K562 (cell line): ENCODE measurements at regions not wholly inside any gene's neighbourhood (a gene's known extent, or its start where the extent isn't known, plus 50 kb on each side); places are given as distances from the start of the nearest gene placed in this dataset.

ENCODE experiments used
- ATAC-seq: fragments of 200-7000 bp; cut with Tn5 transposase; 3 replicates; pipeline ENCODE4 v1.9.1; 2020; ENCODE audit warnings: moderate library complexity
- BruUV-seq: library from RNA; stranded (reverse); fragments of 400-500 nt; replicated peaks from 2 replicates; lab custom pipeline; 2021; lab: Mats Ljungman, UMichigan
- CTCF ChIA-PET: fragments of 300-600 bp; formaldehyde crosslinking; extraction: SDS; loops from one replicate; lab custom pipeline; 2021; ENCODE audit warnings: low intra/inter-chr PET ratio; lab: Yijun Ruan, JAX
- POLR2A ChIA-PET: fragments of 300-600, 350-650 bp; sonication (Branson Sonifier 250); formaldehyde crosslinking; extraction: SDS; loops from one replicate; lab custom pipeline; 2021; ENCODE audit warnings: antibody characterized with exemption, inconsistent platforms; lab: Yijun Ruan, JAX
- DNase-seq, 4 experiments: peaks; one replicate each; pipeline versions ENCODE4 v3.0.0 to v3.0.0-alpha.2; 2011 to 2018; ENCODE audit warnings: low spot score in 3 of 4, mixed read lengths in 3 of 4; ENCODE audit errors: extremely low read depth in 1 of 4
- FAIRE-seq: peaks from 2 replicates; lab custom pipeline; 2011; peaks lifted over from hg19 to GRCh38; lab: Jason Lieb, UNC
- H2AFZ ChIP-seq: 2 replicates; pipeline ENCODE4 v1.6.0; 2011; ENCODE audit warnings: low read depth, low read length, control low read depth, inconsistent platforms
- H3K27ac ChIP-seq: fragments of 200-600 bp; 3 replicates; pipeline ENCODE4 v1.8.0; 2011; ENCODE audit warnings: low read depth, mild to moderate bottlenecking, control low read depth, inconsistent platforms, low read length, moderate library complexity, mixed read lengths; ENCODE audit errors: extremely low read depth
- H3K27me3 ChIP-seq, 2 experiments: fragments of 300-600 bp in 1 of 2; 2 replicates in 1 of 2; 3 replicates in 1 of 2; pipeline versions ENCODE4 v1.6.0 to v1.8.0; 2011; ENCODE audit warnings: inconsistent platforms in 2 of 2, low read length in 2 of 2, mild to moderate bottlenecking in 1 of 2, mixed read lengths in 1 of 2, moderate library complexity in 1 of 2; ENCODE audit not compliant: control insufficient read depth in 2 of 2, insufficient read depth in 2 of 2
- H3K36me3 ChIP-seq: fragments of 300-600 bp; 3 replicates; pipeline ENCODE4 v1.8.0; 2011; ENCODE audit warnings: mild to moderate bottlenecking, low read length, inconsistent platforms; ENCODE audit not compliant: control insufficient read depth, insufficient read depth
- H3K4me1 ChIP-seq, 2 experiments: fragments of 200-600 bp in 1 of 2; replicated peaks in 1 of 2; 2 replicates in 1 of 2; 3 replicates in 1 of 2; pipeline versions ENCODE4 v1.5.1 to v1.8.0; 2011; ENCODE audit warnings: inconsistent platforms in 2 of 2, low read length in 2 of 2, mild to moderate bottlenecking in 1 of 2, mixed read lengths in 1 of 2, moderate library complexity in 1 of 2; ENCODE audit not compliant: control insufficient read depth in 2 of 2, insufficient read depth in 2 of 2
- H3K4me2 ChIP-seq: 2 replicates; pipeline ENCODE4 v1.6.1; 2011; ENCODE audit warnings: low read length, control low read depth, inconsistent platforms, mixed read lengths; ENCODE audit not compliant: insufficient read depth
- H3K4me3 ChIP-seq: fragments of 200-600 bp; sonication (generic), shearing (Covaris generic); 2 replicates; pipeline ENCODE4 v1.5.1; 2016; ENCODE audit warnings: control low read depth, inconsistent platforms
- H3K79me2 ChIP-seq: fragments of 200-600 bp; 3 replicates; pipeline ENCODE4 v1.8.0; 2011; ENCODE audit warnings: low read length, inconsistent platforms; ENCODE audit not compliant: control insufficient read depth, insufficient read depth
- H3K9ac ChIP-seq, 2 experiments: 2 replicates each; pipeline versions ENCODE4 v1.6.0 to v1.6.1; 2011; ENCODE audit warnings: low read depth in 2 of 2, low read length in 2 of 2, control low read depth in 1 of 2, inconsistent platforms in 1 of 2, mild to moderate bottlenecking in 1 of 2, mixed read lengths in 1 of 2; ENCODE audit not compliant: insufficient read depth in 1 of 2
- H3K9me1 ChIP-seq: one replicate; pipeline ENCODE4 v1.6.0; 2011; ENCODE audit warnings: inconsistent platforms, mild to moderate bottlenecking, low read length, moderate library complexity; ENCODE audit not compliant: control insufficient read depth, insufficient read depth
- H3K9me3 ChIP-seq: replicated peaks from 2 replicates; pipeline ENCODE4 v1.5.1; 2011; ENCODE audit warnings: low read depth, low read length, inconsistent platforms; ENCODE audit not compliant: control insufficient read depth, insufficient read depth
- H4K20me1 ChIP-seq: replicated peaks from 2 replicates; pipeline ENCODE4 v1.6.1; 2011; ENCODE audit warnings: low read length, inconsistent platforms, mixed read lengths; ENCODE audit not compliant: control insufficient read depth, insufficient read depth
- CBFA2T3 ChIP-seq: fragments of 450-650 bp; IDR thresholded peaks from 2 replicates; pipeline ENCODE4 v1.6.1; 2017
- HBP1 ChIP-seq: fragments of 450-650 bp; formaldehyde crosslinking; IDR thresholded peaks from 2 replicates; pipeline ENCODE4 v1.4.0; 2022; ENCODE audit warnings: missing genetic modification characterization
- HNRNPK ChIP-seq: fragments of 200-400 bp; formaldehyde crosslinking; IDR thresholded peaks from one replicate; pipeline ENCODE4 v1.6.1; 2018; ENCODE audit warnings: mild to moderate bottlenecking, low read depth, low read length; ENCODE audit not compliant: poor library complexity, severe bottlenecking
- POLR2AphosphoS2 ChIP-seq: IDR thresholded peaks from 2 replicates; pipeline ENCODE4 v1.6.1; 2012; ENCODE audit warnings: low read length, improper control_type of control experiment
- SNRNP70 ChIP-seq: fragments of 200-400 bp; formaldehyde crosslinking; optimal IDR thresholded peaks from 2 replicates; pipeline ENCODE3; 2017; ENCODE audit warnings: low read depth, low read length
- SP2 ChIP-seq: IDR thresholded peaks from 2 replicates; pipeline ENCODE4 v1.6.1; 2011; ENCODE audit warnings: mild to moderate bottlenecking, low read depth, low read length, moderate library complexity; ENCODE audit not compliant: poor library complexity, severe bottlenecking; ENCODE audit errors: extremely low read depth
- ZNF639 ChIP-seq, 2 experiments: fragments of 200-800 bp in 1 of 2; sonication (Bioruptor generic) in 1 of 2; sonication (generic) in 1 of 2; formaldehyde crosslinking in 1 of 2; IDR thresholded peaks in 1 of 2; conservative IDR thresholded peaks in 1 of 2; 2 replicates each; pipeline versions ENCODE4 v1.5.0 to v1.6.1; 2016 to 2020; ENCODE audit warnings: missing compliant biosample characterization in 1 of 2, missing genetic modification characterization in 1 of 2, missing genetic modification reagents in 1 of 2
- ZNF655 ChIP-seq: fragments of 250-450 bp; sonication (Bioruptor Pico); IDR thresholded peaks from 2 replicates; pipeline ENCODE4 v1.5.0; 2021
- WGBS: fragments of 100-300 bp; shearing (Covaris generic); methylation state at CpG from one replicate; pipeline ENCODE4 v1.1.6; 2016; ENCODE audit warnings: low coverage, mixed read lengths; ENCODE audit not compliant: insufficient coverage; ENCODE audit errors: missing lambda C conversion rate; 5-methylcytosine and 5-hydroxymethylcytosine counted together
- in situ Hi-C: fragments of 300-500 bp; cut with MboI; formaldehyde crosslinking; loops from 4 replicates; pipeline ENCODE4 v1.15.0; 2018; ENCODE audit warnings: inconsistent platforms, mixed read lengths
- intact Hi-C: fragments of 100-400 bp; cut with micrococcal nuclease; formaldehyde crosslinking; loops from 2 replicates; pipeline ENCODE4 v1.14.2; 2022
- TF ChIP-seq, protein P1 (sequence below): fragments of 200-800 bp; sonication (Bioruptor generic); IDR thresholded peaks from 2 replicates; pipeline ENCODE4 v1.6.1; 2016; ENCODE audit warnings: missing genetic modification characterization, missing compliant biosample characterization
- TF ChIP-seq, protein P2 (sequence below): sonication (generic); formaldehyde crosslinking; IDR thresholded peaks from 2 replicates; pipeline ENCODE4 v1.8.0; 2022; ENCODE audit warnings: missing genetic modification reagents, mild to moderate bottlenecking, borderline replicate concordance

- no peaks in the 10 kb centered on the region for H3K79me2 ChIP-seq
- intact Hi-C loops (no loop called here), in situ Hi-C loops (no loop called here)
- H3K9me1 ChIP-seq = no peaks in the 10 kb centered on the region
- no peak overlapping the region for H2AFZ ChIP-seq
- no peak for FAIRE-seq
- no TSS peak for BruUV-seq
- no peak overlapping the region for H3K4me3 ChIP-seq
- no peak for DNase-seq
- H3K36me3 ChIP-seq = no peaks in the 10 kb centered on the region
- peaks cover 0 to 4% of the 10 kb centered on the region in 2 experiments; a peak in 1 of 5 replicates for H3K4me1 ChIP-seq
- 92% methylated on average over 5 of the region's 5 CpGs for WGBS
- H3K9ac ChIP-seq = no peak overlapping the region
- no peak overlapping the region for H3K4me2 ChIP-seq
- H3K27me3 ChIP-seq = no peaks in the 10 kb centered on the region
- ChIA-PET POLR2A (interaction anchor here (1.0 kb wide), 1 partner anchor 15 kb away, joined by 3 read pairs; no protein-coding TSS in a partner anchor), CTCF (no interaction called here)
- no peaks in the 10 kb centered on the region for H3K9me3 ChIP-seq
- ATAC-seq = no peak
- no peaks in the 10 kb centered on the region for H4K20me1 ChIP-seq
- no peak overlapping the region for H3K27ac ChIP-seq
- TF ChIP-seq HBP1 (CRISPR knock-in tag) = no peak
- TF ChIP-seq SNRNP70 = no peak
- TF ChIP-seq CBFA2T3 = no peak
- no peak for TF ChIP-seq ZNF655 (CRISPR knock-in tag)
- TF ChIP-seq HNRNPK = no peak
- no peak for TF ChIP-seq POLR2AphosphoS2
- no peak for TF ChIP-seq ZNF639 (CRISPR knock-in tag; conservative IDR thresholded peaks at IDR 0.05 in 1 of 2, IDR thresholded peaks at IDR 0.05 in 1 of 2)
- TF ChIP-seq, protein P1, sequence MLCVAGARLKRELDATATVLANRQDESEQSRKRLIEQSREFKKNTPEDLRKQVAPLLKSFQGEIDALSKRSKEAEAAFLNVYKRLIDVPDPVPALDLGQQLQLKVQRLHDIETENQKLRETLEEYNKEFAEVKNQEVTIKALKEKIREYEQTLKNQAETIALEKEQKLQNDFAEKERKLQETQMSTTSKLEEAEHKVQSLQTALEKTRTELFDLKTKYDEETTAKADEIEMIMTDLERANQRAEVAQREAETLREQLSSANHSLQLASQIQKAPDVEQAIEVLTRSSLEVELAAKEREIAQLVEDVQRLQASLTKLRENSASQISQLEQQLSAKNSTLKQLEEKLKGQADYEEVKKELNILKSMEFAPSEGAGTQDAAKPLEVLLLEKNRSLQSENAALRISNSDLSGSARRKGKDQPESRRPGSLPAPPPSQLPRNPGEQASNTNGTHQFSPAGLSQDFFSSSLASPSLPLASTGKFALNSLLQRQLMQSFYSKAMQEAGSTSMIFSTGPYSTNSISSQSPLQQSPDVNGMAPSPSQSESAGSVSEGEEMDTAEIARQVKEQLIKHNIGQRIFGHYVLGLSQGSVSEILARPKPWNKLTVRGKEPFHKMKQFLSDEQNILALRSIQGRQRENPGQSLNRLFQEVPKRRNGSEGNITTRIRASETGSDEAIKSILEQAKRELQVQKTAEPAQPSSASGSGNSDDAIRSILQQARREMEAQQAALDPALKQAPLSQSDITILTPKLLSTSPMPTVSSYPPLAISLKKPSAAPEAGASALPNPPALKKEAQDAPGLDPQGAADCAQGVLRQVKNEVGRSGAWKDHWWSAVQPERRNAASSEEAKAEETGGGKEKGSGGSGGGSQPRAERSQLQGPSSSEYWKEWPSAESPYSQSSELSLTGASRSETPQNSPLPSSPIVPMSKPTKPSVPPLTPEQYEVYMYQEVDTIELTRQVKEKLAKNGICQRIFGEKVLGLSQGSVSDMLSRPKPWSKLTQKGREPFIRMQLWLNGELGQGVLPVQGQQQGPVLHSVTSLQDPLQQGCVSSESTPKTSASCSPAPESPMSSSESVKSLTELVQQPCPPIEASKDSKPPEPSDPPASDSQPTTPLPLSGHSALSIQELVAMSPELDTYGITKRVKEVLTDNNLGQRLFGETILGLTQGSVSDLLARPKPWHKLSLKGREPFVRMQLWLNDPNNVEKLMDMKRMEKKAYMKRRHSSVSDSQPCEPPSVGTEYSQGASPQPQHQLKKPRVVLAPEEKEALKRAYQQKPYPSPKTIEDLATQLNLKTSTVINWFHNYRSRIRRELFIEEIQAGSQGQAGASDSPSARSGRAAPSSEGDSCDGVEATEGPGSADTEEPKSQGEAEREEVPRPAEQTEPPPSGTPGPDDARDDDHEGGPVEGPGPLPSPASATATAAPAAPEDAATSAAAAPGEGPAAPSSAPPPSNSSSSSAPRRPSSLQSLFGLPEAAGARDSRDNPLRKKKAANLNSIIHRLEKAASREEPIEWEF = no peak
- TF ChIP-seq, protein P2, sequence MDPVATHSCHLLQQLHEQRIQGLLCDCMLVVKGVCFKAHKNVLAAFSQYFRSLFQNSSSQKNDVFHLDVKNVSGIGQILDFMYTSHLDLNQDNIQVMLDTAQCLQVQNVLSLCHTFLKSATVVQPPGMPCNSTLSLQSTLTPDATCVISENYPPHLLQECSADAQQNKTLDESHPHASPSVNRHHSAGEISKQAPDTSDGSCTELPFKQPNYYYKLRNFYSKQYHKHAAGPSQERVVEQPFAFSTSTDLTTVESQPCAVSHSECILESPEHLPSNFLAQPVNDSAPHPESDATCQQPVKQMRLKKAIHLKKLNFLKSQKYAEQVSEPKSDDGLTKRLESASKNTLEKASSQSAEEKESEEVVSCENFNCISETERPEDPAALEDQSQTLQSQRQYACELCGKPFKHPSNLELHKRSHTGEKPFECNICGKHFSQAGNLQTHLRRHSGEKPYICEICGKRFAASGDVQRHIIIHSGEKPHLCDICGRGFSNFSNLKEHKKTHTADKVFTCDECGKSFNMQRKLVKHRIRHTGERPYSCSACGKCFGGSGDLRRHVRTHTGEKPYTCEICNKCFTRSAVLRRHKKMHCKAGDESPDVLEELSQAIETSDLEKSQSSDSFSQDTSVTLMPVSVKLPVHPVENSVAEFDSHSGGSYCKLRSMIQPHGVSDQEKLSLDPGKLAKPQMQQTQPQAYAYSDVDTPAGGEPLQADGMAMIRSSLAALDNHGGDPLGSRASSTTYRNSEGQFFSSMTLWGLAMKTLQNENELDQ = no peak
- TF ChIP-seq SP2 = no peak
These were observed 194.1 kb downstream of the BTG1 start for GRCh38 chr12:91951571-91951970.
